G401 (cell line): ENCODE measurements at regions not wholly inside any gene's neighbourhood (a gene's known extent, or its start where the extent isn't known, plus 50 kb on each side); places are given as distances from the start of the nearest gene placed in this dataset.

ENCODE experiments used
- DNase-seq: peaks from one replicate; pipeline ENCODE4 v3.0.0-alpha.2; 2015; ENCODE audit warnings: low spot score
- in situ Hi-C: cut with HindIII; loops from 2 replicates; pipeline ENCODE4 v1.10.0; 2016; ENCODE audit warnings: low sequenced_read_pairs, mixed read lengths

DNA sequence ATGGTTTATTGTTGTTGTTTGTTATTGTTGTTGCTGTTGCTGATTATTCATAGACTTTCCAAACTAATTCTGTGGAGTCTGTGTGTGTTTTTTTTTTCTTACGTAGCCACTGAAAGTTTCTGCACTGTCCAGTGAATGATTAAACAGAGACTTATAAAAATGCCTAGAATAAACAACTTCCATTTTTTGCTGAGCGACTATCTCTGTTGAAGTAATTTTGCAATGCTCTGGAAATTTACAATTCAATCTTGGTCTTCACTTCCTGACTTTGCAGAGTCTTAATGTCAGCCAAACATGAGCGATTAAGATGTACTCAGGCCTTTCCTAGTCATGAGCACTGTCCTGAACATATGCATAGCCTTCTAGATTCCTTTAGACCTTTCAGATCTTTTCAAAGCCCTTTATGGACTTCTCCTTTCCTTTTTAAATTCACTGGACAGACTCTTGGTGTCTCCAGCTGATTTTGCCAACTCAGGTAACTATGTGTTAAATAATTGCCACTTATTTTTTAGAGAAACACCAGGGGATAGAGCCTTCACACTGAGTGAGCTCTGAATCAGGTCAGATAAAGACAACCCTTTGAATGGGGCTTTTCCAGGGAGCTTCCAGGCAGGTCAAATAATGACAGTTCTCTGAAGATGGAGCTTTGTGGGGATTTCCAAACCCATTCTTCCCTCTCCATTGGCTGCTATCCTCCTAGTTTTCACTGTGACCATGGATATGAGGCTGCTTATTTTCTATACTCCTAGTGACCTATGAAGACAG, 622.8 kb upstream of the EPHA7 start:
- in situ Hi-C loops = no loop called here
- DNase-seq = no peak

DNA sequence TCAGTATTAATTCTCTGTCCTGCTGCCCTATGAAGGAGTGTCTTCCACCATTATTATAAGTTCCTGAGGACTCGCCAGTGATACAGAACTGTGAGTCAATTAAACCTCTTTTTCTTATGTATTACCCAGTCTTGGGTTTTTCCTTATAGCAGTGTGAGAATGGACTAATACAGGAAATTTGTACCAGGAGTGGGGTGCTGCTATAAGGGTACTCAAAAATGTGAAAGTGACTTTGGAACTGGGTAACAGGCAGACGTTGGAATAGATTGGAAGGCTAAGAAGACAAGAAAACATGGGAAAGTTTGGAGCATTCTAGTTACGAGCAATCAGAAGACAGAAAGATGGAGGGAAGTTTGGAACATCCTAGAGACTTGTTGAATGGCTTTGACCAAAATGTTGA, 616.7 kb upstream of the EPHA7 start:
- no peak for DNase-seq
- in situ Hi-C loops = no loop called here

- DNase-seq = no peak
Measured at GRCh38 chr6:94027374-94027773, 608.0 kb upstream of the EPHA7 start.

GRCh38 chr6:94026575-94026974, 607.2 kb upstream of the EPHA7 start:
- DNase-seq = no peak

More at GRCh38 chr6:94027374-94027773, 608.0 kb upstream of the EPHA7 start:
- in situ Hi-C loops = no loop called here

DNA sequence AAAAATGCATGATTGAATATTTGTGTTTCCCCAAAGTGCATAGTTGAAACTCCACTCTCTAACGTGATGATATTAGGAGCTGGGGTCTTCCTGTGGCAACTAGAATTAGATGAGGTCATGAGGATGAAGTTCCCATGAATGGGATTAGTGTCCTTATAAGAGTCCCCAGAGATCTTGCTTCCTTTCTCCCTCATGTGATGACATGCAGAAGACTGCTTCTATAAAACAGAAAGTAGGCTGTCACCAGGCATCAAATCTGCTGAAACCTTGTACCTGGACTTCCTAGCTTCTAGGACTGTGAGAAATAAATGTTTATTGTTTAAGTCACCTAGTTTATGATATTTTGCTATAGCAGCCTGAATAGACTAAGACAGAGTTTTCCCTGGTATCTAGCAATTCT, 586.5 kb upstream of the EPHA7 start:
- in situ Hi-C loops = no loop called here
- no peak for DNase-seq

More at GRCh38 chr6:94026575-94026974, 607.2 kb upstream of the EPHA7 start:
- in situ Hi-C loops = no loop called here

- in situ Hi-C loops = no loop called here
Measured at GRCh38 chr6:93992976-93993375, 573.6 kb upstream of the EPHA7 start.

GRCh38 chr6:93989630-93990029, 570.3 kb upstream of the EPHA7 start:
- in situ Hi-C loops = no loop called here
- no peak for DNase-seq

More at GRCh38 chr6:93992976-93993375, 573.6 kb upstream of the EPHA7 start:
- DNase-seq = peak; percentile 18

DNA sequence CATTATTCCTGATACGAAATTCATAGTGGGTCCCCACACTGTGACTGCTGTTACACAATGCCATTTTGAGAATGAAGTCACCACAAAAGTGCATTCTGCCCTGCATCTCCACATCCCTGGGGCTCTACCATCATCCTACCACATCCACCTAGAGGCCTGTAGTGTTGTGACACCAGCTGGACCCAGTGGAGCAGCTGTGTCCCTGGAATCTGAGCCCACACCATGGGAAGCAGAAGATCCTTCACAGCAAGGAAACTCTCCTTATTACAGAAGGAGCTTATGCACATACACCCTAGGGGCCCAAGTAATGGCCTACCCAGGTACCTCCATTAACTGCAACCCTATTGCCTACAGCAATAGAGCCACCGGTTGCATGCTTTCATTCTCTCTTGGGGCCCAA, 566.6 kb upstream of the EPHA7 start:
- no peak for DNase-seq
- in situ Hi-C loops = no loop called here

DNA sequence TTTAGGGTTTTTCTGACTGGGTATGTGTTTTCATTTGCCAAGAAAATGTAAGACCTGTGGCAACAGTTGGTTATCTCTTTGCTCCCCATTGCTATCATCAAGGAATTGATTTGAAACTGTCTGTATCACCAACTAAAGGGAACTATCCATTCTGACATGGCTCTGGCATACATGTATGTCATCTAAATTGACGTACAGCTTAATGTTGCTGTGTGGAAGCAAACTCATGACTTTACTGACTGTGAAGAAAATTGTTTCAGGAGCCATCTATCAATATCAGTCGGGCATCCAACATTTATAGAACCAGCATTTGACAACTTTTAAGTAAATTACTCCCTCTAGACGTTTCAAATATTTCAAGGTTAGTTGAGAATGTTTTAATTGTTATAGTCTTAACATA, 555.8 kb upstream of the EPHA7 start:
- in situ Hi-C loops = no loop called here
- DNase-seq = no peak

- DNase-seq = no peak
- in situ Hi-C loops = no loop called here
Measured at GRCh38 chr6:93974332-93974731, 555.0 kb upstream of the EPHA7 start.

DNA sequence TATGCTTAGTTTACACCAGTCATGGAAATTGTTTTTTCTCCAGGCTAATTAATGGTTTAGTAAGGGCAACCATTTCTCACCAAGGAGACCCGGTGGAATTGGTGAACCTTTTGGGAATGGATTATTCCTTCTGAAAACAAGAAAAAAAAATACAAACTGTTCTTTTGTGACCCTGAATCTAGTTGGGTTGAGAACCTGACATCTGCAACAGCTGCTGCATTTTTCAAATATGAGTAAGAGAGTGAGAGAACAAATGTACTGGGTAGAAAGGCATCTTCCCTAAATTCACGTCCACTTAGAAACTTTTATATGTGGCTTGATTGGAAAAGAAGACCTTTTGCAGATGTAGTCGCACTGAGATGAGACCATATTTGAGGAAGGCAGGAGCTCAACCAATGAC, 553.4 kb upstream of the EPHA7 start:
- in situ Hi-C loops = no loop called here
- DNase-seq = no peak

DNA sequence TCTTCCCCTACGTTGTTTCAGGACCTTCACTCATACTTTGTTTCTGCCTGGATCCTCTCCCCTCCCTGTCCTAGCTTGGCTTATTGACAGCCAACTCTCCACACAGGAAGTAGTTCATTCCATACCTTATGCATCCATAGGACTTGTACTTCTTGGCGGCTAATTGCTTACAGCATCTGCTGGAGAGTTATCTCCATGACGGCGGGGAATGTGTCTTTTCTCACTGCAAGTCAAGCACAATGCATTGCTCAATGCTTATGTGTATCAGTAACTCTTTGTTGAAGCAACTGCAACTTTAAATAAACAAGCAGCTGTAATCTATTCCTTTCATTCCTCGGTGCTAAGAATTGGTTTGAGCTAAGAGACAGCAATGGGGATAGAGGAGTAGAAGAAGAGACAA, 551.3 kb upstream of the EPHA7 start:
- DNase-seq = no peak
- in situ Hi-C loops = no loop called here

GRCh38 chr6:93968126-93968525, 548.8 kb upstream of the EPHA7 start:
- in situ Hi-C loops = no loop called here

DNA sequence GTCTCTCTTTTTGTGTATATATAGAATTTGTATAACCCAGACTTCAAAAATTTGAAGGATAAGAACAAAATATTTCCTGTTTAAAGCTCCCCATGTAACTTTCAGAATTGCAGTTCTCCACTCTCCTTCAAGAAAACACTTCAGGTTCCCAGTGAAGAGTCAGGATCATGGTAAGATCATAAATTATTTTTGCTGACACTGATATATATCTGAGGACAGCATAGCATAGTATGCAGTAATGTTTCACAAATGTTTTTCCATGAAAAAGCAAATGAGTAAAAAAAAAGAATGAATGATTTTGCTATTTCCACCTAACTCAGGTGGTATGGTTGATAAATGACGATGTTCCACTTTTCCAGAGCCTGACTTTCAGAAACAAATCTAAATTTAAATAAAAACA, 545.6 kb upstream of the EPHA7 start:
- DNase-seq = no peak
- in situ Hi-C loops = no loop called here

More at GRCh38 chr6:93968126-93968525, 548.8 kb upstream of the EPHA7 start:
- DNase-seq = no peak

GRCh38 chr6:93964321-93964720, 545.0 kb upstream of the EPHA7 start:
- DNase-seq = no peak
- in situ Hi-C loops = no loop called here

DNA sequence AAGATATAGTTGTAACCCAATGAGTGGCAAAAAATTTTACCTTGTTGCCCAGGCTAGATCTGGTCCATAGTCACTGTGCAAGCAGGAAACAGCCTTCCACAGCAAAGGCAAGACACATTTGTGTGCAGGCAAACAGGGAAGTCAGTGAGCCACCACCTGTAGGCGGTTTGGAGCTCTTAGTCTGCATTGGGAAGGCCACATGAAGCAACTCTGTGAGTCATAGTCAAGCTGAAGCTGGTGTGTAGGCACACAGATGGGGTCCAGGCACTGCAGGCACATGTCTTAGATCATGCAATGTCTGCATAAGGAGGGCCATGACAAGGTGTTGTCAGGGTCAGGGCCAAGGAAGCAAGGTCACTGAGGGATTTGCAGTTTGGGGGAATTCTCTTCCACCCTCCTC, 543.2 kb upstream of the EPHA7 start:
- in situ Hi-C loops = no loop called here
- DNase-seq = no peak

- DNase-seq = no peak
- in situ Hi-C loops = no loop called here
Measured at GRCh38 chr6:93954584-93954983, 535.2 kb upstream of the EPHA7 start.

GRCh38 chr6:93943661-93944060, 524.3 kb upstream of the EPHA7 start:
- no peak for DNase-seq
- in situ Hi-C loops = no loop called here

DNA sequence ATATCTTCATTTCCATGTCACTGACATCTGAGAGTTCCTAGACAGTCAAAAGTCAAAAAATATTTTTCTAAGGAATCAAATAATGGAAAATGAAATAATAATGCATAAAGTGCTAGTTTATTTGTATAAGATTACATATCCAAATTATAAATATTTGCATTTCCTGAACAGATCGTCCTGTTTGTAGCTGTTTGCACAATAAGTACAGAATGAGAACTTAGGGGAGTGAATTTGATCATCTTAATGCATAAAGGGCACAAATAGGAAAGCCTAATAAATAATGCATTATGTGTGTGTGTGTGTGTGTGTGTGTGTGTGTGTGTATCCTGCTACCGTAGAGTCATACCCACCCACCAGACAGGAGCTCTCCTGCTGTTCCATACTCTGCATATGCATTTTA, 521.0 kb upstream of the EPHA7 start:
- in situ Hi-C loops = no loop called here
- no peak for DNase-seq

DNA sequence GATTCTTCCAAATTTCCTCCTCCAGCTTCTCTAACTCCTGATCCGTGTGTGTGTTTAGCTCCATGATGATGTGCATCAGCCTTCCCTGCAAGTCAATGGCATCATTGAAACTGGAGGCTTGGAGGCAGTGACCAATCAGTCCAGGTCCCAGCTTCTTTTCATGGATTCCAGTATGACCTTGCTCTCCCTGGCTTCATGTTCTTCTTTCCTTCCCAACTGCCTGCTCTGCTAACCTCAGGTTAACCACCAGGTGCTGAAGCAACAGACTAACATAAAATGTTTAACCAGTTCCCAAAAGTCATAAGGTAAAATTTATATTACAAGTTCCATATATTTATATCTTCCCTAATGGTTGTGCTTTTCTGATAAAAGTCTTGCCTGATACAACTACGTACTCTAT, 512.8 kb upstream of the EPHA7 start:
- DNase-seq = no peak
- in situ Hi-C loops = no loop called here

GRCh38 chr6:93927731-93928130, 508.4 kb upstream of the EPHA7 start:
- DNase-seq = no peak
- in situ Hi-C loops = no loop called here
